Sigmoid colon (tissue), 4 donors: ENCODE measurements at regions not wholly inside any gene's neighbourhood (a gene's known extent, or its start where the extent isn't known, plus 50 kb on each side); places are given as distances from the start of the nearest gene placed in this dataset.

Source experiments
- EP300 ChIP-seq, 4 donors: sonication (generic); formaldehyde crosslinking; IDR thresholded peaks; one replicate each; pipeline ENCODE4 v1.6.1; 2017; ENCODE audit warnings: antibody characterized with exemption in 4 of 4
- POLR2A ChIP-seq, 2 donors: fragments of 450-650 bp; IDR thresholded peaks; one replicate each; pipeline ENCODE4 v1.6.1; 2016; ENCODE audit warnings: antibody characterized with exemption in 2 of 2, mild to moderate bottlenecking in 2 of 2, moderate library complexity in 2 of 2
- TF ChIP-seq, protein P1 (sequence below), 4 experiments: fragments of 450-650 bp in 3 of 4; fragments of 200-600 bp in 1 of 4; IDR thresholded peaks; one replicate each; pipeline ENCODE4 v1.5.1; 2016 to 2019; ENCODE audit warnings: antibody characterized with exemption in 4 of 4, mild to moderate bottlenecking in 3 of 4, moderate library complexity in 2 of 4

DNA sequence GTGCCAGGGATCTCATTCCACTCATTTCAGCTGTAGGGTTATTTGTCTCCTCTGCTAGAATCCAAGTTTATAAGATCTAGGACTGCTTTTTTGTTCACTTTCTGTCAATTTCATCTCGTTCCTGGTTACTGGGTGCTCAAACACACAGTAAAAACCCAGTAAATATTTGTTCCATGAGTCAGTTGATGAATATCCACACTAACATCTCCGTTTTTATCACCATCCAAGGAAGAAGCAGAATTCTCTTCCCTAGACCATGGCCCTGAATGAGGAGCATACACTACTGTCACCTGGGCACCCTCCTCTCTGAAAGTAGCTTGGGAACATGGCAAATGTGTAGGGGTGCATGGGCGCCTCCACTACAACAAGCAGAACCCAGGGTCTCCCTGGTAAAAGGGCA is 390.8 kb downstream of the FOXO1 start:
- TF ChIP-seq, protein P1, sequence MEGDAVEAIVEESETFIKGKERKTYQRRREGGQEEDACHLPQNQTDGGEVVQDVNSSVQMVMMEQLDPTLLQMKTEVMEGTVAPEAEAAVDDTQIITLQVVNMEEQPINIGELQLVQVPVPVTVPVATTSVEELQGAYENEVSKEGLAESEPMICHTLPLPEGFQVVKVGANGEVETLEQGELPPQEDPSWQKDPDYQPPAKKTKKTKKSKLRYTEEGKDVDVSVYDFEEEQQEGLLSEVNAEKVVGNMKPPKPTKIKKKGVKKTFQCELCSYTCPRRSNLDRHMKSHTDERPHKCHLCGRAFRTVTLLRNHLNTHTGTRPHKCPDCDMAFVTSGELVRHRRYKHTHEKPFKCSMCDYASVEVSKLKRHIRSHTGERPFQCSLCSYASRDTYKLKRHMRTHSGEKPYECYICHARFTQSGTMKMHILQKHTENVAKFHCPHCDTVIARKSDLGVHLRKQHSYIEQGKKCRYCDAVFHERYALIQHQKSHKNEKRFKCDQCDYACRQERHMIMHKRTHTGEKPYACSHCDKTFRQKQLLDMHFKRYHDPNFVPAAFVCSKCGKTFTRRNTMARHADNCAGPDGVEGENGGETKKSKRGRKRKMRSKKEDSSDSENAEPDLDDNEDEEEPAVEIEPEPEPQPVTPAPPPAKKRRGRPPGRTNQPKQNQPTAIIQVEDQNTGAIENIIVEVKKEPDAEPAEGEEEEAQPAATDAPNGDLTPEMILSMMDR (IDR thresholded peaks at IDR 0.05): no peak
- TF ChIP-seq POLR2A (IDR thresholded peaks at IDR 0.05) (no peak), EP300 (IDR thresholded peaks at IDR 0.05) (no peak)
